Muscle layer of colon (tissue), 2 donors: ENCODE measurements at regions not wholly inside any gene's neighbourhood (a gene's known extent, or its start where the extent isn't known, plus 50 kb on each side); places are given as distances from the start of the nearest gene placed in this dataset.
"Not testable (repeated sequence)": the region's sequence is repeated elsewhere in the genome, so short reads cannot be mapped to it uniquely, and the experiment has no call there.

ENCODE experiments used
- H3K27ac ChIP-seq: one replicate; pipeline ENCODE4 v1.7.0; 2013; ENCODE audit warnings: low read depth, mild to moderate bottlenecking, low read length, moderate library complexity
- H3K27me3 ChIP-seq, 2 donors: one replicate each; pipeline ENCODE4 v1.7.0; 2013; ENCODE audit warnings: low read length in 2 of 2, mild to moderate bottlenecking in 2 of 2; ENCODE audit not compliant: insufficient read depth in 2 of 2, control insufficient read depth in 1 of 2
- H3K36me3 ChIP-seq: one replicate; pipeline ENCODE4 v1.7.0; 2013; ENCODE audit warnings: mild to moderate bottlenecking, low read length; ENCODE audit not compliant: insufficient read depth
- H3K4me1 ChIP-seq: one replicate; pipeline ENCODE4 v1.7.0; 2013; ENCODE audit warnings: mild to moderate bottlenecking, low read length; ENCODE audit not compliant: insufficient read depth
- H3K4me3 ChIP-seq, 2 donors: one replicate each; pipeline ENCODE4 v1.7.0; 2013; ENCODE audit warnings: low read length in 2 of 2, low read depth in 1 of 2, mild to moderate bottlenecking in 1 of 2, moderate library complexity in 1 of 2
- H3K9ac ChIP-seq: one replicate; pipeline ENCODE4 v1.7.0; 2013; ENCODE audit warnings: low read length
- H3K9me3 ChIP-seq: one replicate; pipeline ENCODE4 v1.7.0; 2013; ENCODE audit warnings: mild to moderate bottlenecking, low read length
- donor health status: abdominal sarcoma.
- donor health status: Adenocarcinoma of cecum.

DNA sequence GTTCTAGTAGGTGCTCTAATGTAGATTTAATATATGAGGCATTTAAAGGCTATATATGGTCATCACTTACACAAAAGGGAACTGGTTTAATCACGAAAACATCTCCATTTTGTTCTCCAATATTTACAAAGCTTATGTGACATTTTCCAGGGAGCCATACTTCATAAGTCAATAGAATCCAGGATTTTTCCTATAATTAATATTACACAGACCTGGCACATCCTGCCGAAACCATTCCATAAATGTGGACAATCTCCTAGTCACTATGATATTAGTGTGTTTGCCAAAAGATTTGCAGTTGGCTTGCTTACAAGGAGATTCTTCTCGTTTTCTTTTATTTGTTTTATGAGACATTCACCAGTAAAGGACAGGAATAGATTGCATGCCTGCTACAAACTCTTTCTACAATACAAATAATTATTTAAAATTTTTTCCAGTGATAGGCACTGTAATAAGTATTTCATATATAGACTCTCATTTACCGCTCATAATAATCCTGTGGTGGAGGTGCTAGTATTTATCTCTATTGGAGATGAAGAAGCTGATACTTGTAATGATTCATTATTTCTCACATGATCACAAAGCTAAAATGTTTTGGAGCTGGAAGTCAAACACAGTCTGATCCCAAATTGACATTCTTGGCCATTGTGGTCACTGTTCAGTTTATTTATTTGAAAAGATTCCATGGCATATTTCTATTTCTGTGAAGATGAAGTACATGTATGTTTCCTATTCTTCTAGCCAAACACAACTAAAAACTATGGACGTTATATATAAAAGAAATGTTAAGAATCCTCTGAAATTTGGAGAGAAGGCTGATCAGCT, 597.0 kb downstream of the HTR1B start:
- Histone ChIP-seq H3K9me3 (no peaks in the 10 kb centered on the region), H3K9ac (no peak overlapping the region), H3K4me1 (no peaks in the 10 kb centered on the region), H3K4me3 (no peak overlapping the region), H3K27ac (no peak overlapping the region), H3K27me3 (no peaks in the 10 kb centered on the region), H3K36me3 (no peaks in the 10 kb centered on the region)

DNA sequence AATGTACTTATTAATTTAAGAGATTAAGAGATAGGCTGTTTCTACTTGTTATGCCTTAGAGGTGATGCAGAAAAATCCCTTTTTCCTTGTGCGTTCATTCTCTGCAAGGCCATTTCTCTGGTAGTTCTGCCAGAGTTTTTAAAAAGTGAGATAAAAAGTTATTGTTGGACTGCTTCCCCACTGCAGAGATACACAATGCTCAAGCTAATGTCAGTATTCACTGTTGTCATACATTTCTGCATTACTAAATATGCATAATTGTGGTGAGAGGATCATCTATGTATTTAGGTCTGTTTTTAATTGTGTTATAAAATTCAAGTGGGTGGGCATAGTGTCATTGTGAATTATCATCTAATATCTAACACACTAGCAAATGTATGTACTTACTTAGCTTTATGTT, 600.4 kb downstream of the HTR1B start:
- H3K27me3 ChIP-seq = no peaks in the 10 kb centered on the region
- H3K27ac ChIP-seq = no peak overlapping the region

DNA sequence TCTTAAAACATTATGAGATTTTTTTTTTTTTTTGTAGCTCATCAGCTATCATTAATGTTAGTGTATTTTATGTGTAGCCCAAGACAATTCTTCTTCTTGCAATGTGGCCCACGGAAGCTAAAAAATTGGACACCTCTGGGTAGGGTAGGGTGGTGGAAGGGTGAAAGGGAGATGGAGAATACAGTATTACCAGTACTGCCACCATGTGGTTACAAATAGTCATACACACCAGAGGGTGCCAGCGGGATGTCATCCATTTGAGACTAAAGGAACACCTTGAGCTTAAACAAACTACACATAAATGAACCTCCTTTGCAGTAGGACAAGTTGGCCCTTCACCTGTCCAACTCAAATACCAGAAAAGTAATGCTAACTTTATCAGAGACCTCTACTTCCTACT, 601.9 kb downstream of the HTR1B start:
- Histone ChIP-seq H3K27ac (no peak overlapping the region), H3K36me3 (no peaks in the 10 kb centered on the region), H3K4me1 (no peaks in the 10 kb centered on the region), H3K9ac (no peak overlapping the region), H3K27me3 (no peaks in the 10 kb centered on the region), H3K4me3 (no peak overlapping the region), H3K9me3 (no peaks in the 10 kb centered on the region)

More for the DNA sequence above, 600.4 kb downstream of the HTR1B start:
- no peaks in the 10 kb centered on the region for H3K4me1 ChIP-seq
- H3K9ac ChIP-seq = no peak overlapping the region
- no peaks in the 10 kb centered on the region for H3K9me3 ChIP-seq
- H3K4me3 ChIP-seq = no peak overlapping the region
- no peaks in the 10 kb centered on the region for H3K36me3 ChIP-seq

DNA sequence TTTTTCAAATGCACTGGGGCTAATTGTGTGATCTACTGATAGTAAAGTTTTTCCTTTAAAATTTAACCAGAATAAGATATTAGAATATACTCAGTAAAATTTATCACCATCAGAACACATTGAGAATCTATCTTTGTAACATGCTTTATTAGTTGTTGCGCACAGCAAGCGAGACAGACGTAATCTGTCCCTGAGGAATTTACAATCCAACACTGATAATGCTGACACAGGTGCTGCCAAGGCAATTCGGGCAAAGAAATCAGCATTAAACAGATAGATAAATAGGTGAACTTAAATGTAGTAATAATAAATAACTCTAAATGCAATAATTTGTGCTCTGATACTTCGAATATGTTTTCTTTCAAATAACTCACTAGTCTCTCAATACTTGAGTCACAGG, 607.2 kb downstream of the HTR1B start:
- no peaks in the 10 kb centered on the region for H3K36me3 ChIP-seq
- no peak overlapping the region for H3K27ac ChIP-seq
- H3K4me3 ChIP-seq = no peak overlapping the region
- no peaks in the 10 kb centered on the region for H3K9me3 ChIP-seq
- H3K9ac ChIP-seq = no peak overlapping the region
- H3K4me1 ChIP-seq = no peaks in the 10 kb centered on the region
- H3K27me3 ChIP-seq = no peaks in the 10 kb centered on the region

DNA sequence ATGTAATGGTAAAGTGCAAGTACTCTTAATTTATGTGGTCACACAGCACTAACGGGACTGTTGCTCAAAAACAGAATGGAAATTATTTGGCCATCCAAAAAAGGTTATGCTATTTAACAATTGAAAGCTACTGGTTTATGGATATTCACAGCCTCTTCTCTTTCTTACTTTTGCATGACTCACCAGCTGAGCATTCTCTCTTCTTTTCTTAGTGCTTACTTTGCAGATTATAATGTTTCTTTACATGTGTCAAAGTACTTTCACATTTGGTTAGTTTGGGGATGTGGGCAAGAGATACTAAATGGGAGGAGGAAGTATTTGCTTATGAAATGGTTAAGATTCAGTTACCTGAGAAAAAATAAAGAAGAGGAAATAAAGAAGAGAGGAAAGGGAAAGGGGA, 610.5 kb downstream of the HTR1B start:
- H3K27me3 ChIP-seq = no peaks in the 10 kb centered on the region
- no peak overlapping the region for H3K9ac ChIP-seq
- no peak overlapping the region for H3K4me3 ChIP-seq
- no peaks in the 10 kb centered on the region for H3K9me3 ChIP-seq
- no peaks in the 10 kb centered on the region for H3K36me3 ChIP-seq
- H3K4me1 ChIP-seq = no peaks in the 10 kb centered on the region
- no peak overlapping the region for H3K27ac ChIP-seq

DNA sequence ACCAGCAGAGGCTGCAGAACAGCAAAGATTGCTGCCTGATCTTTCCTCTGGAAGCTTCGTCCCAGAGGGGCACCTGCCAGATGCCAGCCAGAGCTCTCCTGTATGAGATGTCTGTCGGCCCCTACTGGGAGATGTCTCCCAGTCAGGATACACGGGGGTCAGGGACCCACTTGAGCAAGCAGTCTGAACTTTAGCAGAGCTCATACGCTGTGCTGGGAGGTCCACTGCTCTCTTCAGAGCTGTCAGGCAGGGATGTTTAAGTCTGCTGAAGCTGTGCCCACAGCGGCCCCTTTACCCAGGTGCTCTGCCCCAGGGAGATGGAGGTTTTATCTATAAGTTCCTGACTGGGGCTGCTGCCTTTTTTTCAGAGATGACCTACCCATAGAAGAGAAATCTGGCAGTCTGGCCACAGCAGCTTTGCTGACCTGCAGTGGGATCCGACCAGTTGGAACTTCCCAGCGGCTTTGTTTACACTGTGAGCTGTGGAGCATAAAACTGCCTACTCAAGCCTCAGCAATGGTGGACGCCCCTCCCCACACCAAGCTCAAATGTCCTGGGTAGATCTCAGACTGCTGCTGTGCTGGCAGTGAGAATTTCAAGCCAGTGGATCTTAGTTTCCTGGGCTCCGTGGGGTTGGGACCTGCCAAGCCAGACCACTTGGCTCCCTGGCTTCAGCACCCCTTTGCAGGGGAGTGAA, 613.9 kb downstream of the HTR1B start:
- H3K27ac ChIP-seq, H3K4me3 ChIP-seq, H3K36me3 ChIP-seq, H3K9me3 ChIP-seq, H3K27me3 ChIP-seq, H3K9ac ChIP-seq, H3K4me1 ChIP-seq: not testable (repeated sequence)

DNA sequence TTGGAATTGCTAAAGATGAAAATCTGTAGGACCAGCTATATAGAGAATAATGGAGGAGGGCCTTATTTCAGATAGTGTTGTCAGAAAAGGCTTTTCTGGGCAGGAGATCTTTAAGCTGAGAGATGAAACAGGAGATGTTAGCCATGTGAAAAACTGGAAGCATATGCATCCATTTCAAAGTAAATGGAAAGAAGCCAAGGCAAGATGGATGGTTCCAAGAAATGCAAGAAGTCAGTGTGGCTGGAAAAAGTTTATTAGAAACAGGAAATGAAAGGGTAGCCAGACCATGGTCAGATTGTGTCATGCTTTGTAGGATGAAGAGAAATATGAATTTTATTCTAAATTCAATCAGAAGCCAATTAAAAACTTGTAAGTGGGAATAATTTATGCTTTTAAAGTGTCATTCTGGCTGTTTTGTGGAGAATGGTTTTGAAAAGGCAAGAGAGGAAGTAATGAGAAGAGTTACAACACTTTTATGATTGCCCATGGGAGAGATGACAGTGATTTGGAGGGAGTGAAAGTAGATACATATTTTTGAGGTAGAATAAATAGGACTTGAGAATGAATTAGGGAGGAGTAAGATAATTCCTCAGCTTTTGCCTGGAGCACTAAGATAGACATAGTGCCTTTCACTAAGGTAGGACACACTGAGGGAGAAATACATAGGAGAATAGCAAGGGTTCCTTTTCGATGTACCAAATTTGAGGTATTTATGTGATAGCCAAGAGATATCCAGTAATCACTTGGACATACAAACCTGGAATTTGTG, 620.1 kb downstream of the HTR1B start:
- H3K4me3 ChIP-seq = no peak overlapping the region
- no peaks in the 10 kb centered on the region for H3K9me3 ChIP-seq
- no peak overlapping the region for H3K27ac ChIP-seq
- no peaks in the 10 kb centered on the region for H3K27me3 ChIP-seq
- H3K9ac ChIP-seq = no peak overlapping the region
- no peaks in the 10 kb centered on the region for H3K4me1 ChIP-seq
- H3K36me3 ChIP-seq = no peaks in the 10 kb centered on the region

DNA sequence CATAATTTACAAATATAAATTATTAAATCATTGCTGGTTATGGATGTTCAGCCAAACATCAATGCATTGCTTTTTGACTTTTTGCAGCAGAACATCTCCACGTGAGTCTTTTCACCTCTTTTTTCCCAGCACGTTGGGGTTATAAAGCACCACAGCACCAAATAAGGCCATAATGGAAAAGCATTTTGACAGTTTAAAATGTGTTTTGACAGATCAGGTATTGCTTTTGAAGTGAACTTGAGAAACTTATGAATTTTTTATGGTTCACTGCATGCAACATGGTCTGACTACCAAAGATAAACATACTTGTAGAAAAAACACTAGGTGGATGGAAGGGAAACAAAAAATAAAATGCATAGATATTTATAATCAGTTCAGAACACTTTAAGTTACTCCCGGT, 622.4 kb downstream of the HTR1B start:
- Histone ChIP-seq H3K27ac (no peak overlapping the region), H3K4me1 (no peaks in the 10 kb centered on the region), H3K9ac (no peak overlapping the region), H3K36me3 (no peaks in the 10 kb centered on the region), H3K27me3 (no peaks in the 10 kb centered on the region), H3K9me3 (no peaks in the 10 kb centered on the region), H3K4me3 (no peak overlapping the region)

DNA sequence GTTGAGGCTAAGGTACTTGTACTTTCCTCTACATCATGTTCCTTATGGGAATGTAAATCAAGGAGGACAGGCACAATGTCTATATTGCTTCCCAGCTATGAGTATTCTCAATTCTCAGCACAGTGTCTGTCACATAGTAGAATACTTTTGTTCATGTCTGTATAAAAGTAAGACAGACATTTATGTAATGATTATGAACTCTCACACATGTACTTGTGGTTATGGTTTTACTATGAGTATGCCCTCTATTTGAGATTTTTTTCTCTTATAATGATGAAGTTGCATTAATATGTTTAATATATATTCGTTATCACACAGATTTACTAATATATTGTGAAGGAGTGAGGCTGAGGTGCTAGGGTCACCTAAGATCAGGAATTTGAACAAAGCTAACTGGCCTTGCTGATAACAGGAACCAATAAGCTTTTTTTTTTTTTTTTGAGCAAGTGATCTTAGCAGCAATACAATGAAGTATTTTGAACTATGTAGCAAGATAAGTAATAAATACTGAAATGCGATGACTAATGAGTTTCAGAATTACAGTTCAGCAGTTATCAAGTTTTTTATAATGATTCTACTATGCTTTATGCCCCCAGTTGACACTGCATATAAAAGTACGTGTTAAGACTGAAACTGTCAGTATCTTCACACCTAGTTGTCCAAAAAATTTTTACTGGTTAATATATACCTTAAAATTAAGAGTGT, 623.1 kb downstream of the HTR1B start:
- no peaks in the 10 kb centered on the region for H3K4me1 ChIP-seq
- H3K27me3 ChIP-seq = no peaks in the 10 kb centered on the region
- no peak overlapping the region for H3K27ac ChIP-seq
- H3K4me3 ChIP-seq = no peak overlapping the region
- H3K9me3 ChIP-seq = no peaks in the 10 kb centered on the region
- H3K9ac ChIP-seq = no peak overlapping the region
- no peaks in the 10 kb centered on the region for H3K36me3 ChIP-seq

DNA sequence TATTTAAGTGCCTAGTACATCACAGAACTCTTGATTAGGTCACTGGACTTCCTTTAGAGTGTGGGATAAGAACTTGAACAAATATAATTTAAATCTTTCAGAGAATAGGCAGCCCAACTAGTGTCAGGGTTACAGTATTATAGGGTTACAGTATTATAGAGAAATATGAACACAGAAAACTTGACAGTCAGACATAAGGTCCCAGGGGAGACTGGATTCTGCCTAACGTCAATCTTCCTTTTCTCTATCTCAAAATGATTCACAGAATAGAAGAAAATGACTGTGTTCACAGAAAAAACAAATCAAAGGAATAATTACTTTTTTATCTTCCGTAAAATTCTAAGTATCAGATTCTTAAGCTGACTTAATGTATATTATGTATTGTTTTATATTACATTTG, 623.8 kb downstream of the HTR1B start:
- H3K4me3 ChIP-seq = no peak overlapping the region
- H3K27me3 ChIP-seq = no peaks in the 10 kb centered on the region
- H3K9ac ChIP-seq = no peak overlapping the region
- no peak overlapping the region for H3K27ac ChIP-seq
- no peaks in the 10 kb centered on the region for H3K36me3 ChIP-seq
- H3K4me1 ChIP-seq = no peaks in the 10 kb centered on the region
- H3K9me3 ChIP-seq = no peaks in the 10 kb centered on the region

DNA sequence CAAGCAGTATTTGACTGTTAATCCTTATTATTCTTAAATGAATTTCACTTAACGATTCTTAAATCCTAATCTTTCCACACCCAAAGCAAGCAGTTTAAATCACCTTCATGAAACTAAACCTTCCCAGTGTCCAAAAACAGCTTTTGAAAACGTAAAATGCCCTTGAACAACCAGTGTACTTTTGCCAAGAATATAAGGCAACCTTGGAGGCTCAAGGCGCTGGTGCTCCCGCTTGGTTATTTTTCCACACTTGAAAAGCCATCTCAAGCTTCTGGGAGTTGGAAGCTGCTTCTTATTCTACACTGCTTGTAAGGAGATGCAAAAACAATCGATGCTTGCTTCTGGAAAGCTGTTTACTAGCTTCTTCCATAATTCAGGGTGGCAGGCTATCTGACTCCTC, 625.7 kb downstream of the HTR1B start:
- Histone ChIP-seq H3K27me3 (no peaks in the 10 kb centered on the region), H3K27ac (no peak overlapping the region), H3K36me3 (no peaks in the 10 kb centered on the region), H3K9ac (no peak overlapping the region), H3K4me1 (no peaks in the 10 kb centered on the region), H3K4me3 (no peak overlapping the region), H3K9me3 (no peaks in the 10 kb centered on the region)
